HEK293 (cell line): ENCODE measurements at regions not wholly inside any gene's neighbourhood (a gene's known extent, or its start where the extent isn't known, plus 50 kb on each side); places are given as distances from the start of the nearest gene placed in this dataset.
"Not testable (repeated sequence)": the region's sequence is repeated elsewhere in the genome, so short reads cannot be mapped to it uniquely, and the experiment has no call there.

Experiments
- CTCF ChIA-PET: fragments of 350-600 bp; formaldehyde crosslinking; extraction: SDS; loops from one replicate; lab custom pipeline; 2021; ENCODE audit warnings: antibody characterized with exemption; lab: Yijun Ruan, JAX
- POLR2A ChIA-PET: fragments of 300-600 bp; formaldehyde crosslinking; extraction: SDS; loops from one replicate; lab custom pipeline; 2020; ENCODE audit warnings: antibody characterized with exemption, inconsistent platforms; lab: Yijun Ruan, JAX
- H3K27ac ChIP-seq: fragments of 200-500 bp; sonication (Bioruptor generic); 2 replicates; pipeline ENCODE4 v1.5.1; 2014; ENCODE audit warnings: low read depth, low read length, control low read depth, inconsistent platforms; ENCODE audit errors: extremely low read depth
- H3K36me3 ChIP-seq, 2 experiments: fragments of 200-500 bp in 1 of 2; sonication (Bioruptor generic) in 1 of 2; 1 replicate in 1 of 2; 2 replicates in 1 of 2; pipeline ENCODE4 v1.5.1; 2014 to 2017; ENCODE audit warnings: inconsistent platforms in 2 of 2, low read length in 2 of 2; ENCODE audit not compliant: control insufficient read depth in 2 of 2, insufficient read depth in 1 of 2
- H3K4me1 ChIP-seq: fragments of 200-500 bp; sonication (Bioruptor generic); 2 replicates; pipeline ENCODE4 v1.5.1; 2014; ENCODE audit warnings: mild to moderate bottlenecking, low read length, inconsistent platforms; ENCODE audit not compliant: control insufficient read depth, insufficient read depth
- H3K4me3 ChIP-seq: 2 replicates; pipeline ENCODE4 v1.5.1; 2011; ENCODE audit warnings: low read depth, mild to moderate bottlenecking, control low read depth, low read length, moderate library complexity
- H3K9me3 ChIP-seq: fragments of 200-500 bp; sonication (Bioruptor generic); 2 replicates; pipeline ENCODE4 v1.5.1; 2014; ENCODE audit warnings: low read depth, low read length, inconsistent platforms; ENCODE audit not compliant: control insufficient read depth, insufficient read depth
- INSM2 ChIP-seq: fragments of 450-650 bp; formaldehyde crosslinking; IDR thresholded peaks from 2 replicates; pipeline ENCODE4 v1.5.1; 2016; ENCODE audit warnings: missing biosample characterization, missing genetic modification characterization
- KLF1 ChIP-seq: fragments of 450-650 bp; formaldehyde crosslinking; IDR thresholded peaks from 2 replicates; pipeline ENCODE4 v1.5.1; 2016; ENCODE audit warnings: missing biosample characterization, missing genetic modification characterization
- PATZ1 ChIP-seq: fragments of 450-650 bp; formaldehyde crosslinking; IDR thresholded peaks from 2 replicates; pipeline ENCODE4 v1.5.1; 2016; ENCODE audit warnings: missing biosample characterization, missing genetic modification characterization
- PBX3 ChIP-seq: sonication (generic); formaldehyde crosslinking; IDR thresholded peaks from 2 replicates; pipeline ENCODE4 v1.8.1; 2022; ENCODE audit warnings: mild to moderate bottlenecking, moderate library complexity, missing genetic modification reagents
- SP7 ChIP-seq: fragments of 450-650 bp; formaldehyde crosslinking; IDR thresholded peaks from 2 replicates; pipeline ENCODE4 v1.5.1; 2016; ENCODE audit warnings: missing biosample characterization, missing genetic modification characterization
- ZFP69B ChIP-seq: fragments of 450-650 bp; formaldehyde crosslinking; IDR thresholded peaks from 2 replicates; pipeline ENCODE4 v1.5.1; 2016; ENCODE audit warnings: missing biosample characterization, missing genetic modification characterization
- ZNF133 ChIP-seq: fragments of 450-650 bp; formaldehyde crosslinking; IDR thresholded peaks from 2 replicates; pipeline ENCODE4 v1.5.1; 2016; ENCODE audit warnings: missing biosample characterization, missing genetic modification characterization
- ZNF138 ChIP-seq: fragments of 450-650 bp; formaldehyde crosslinking; IDR thresholded peaks from 2 replicates; pipeline ENCODE4 v1.5.1; 2016; ENCODE audit warnings: missing biosample characterization, missing genetic modification characterization, borderline replicate concordance
- ZNF335 ChIP-seq: fragments of 450-650 bp; formaldehyde crosslinking; conservative IDR thresholded peaks from 2 replicates; pipeline ENCODE4 v1.5.1; 2016; ENCODE audit warnings: missing biosample characterization, missing genetic modification characterization
- ZNF426 ChIP-seq: fragments of 450-650 bp; formaldehyde crosslinking; IDR thresholded peaks from 2 replicates; pipeline ENCODE4 v1.5.1; 2017; ENCODE audit warnings: missing biosample characterization, missing genetic modification characterization, mild to moderate bottlenecking, inconsistent platforms, moderate library complexity
- ZNF449 ChIP-seq: fragments of 450-650 bp; formaldehyde crosslinking; IDR thresholded peaks from 2 replicates; pipeline ENCODE4 v1.5.1; 2017; ENCODE audit warnings: missing biosample characterization, mild to moderate bottlenecking, missing genetic modification characterization, moderate library complexity
- ZNF518A ChIP-seq: fragments of 450-650 bp; formaldehyde crosslinking; conservative IDR thresholded peaks from 2 replicates; pipeline ENCODE4 v1.5.1; 2016; ENCODE audit warnings: low read depth, missing biosample characterization, missing genetic modification characterization
- ZNF560 ChIP-seq: fragments of 450-650 bp; formaldehyde crosslinking; IDR thresholded peaks from 2 replicates; pipeline ENCODE4 v1.5.1; 2017; ENCODE audit warnings: missing biosample characterization, missing genetic modification characterization, borderline replicate concordance
- ZNF692 ChIP-seq: fragments of 450-650 bp; formaldehyde crosslinking; IDR thresholded peaks from 2 replicates; pipeline ENCODE4 v1.5.1; 2016; ENCODE audit warnings: missing biosample characterization, missing genetic modification characterization
- ZNF791 ChIP-seq: fragments of 450-650 bp; formaldehyde crosslinking; IDR thresholded peaks from 2 replicates; pipeline ENCODE4 v1.5.1; 2016; ENCODE audit warnings: missing biosample characterization, missing genetic modification characterization
- ZNF792 ChIP-seq: fragments of 450-650 bp; formaldehyde crosslinking; IDR thresholded peaks from 2 replicates; pipeline ENCODE4 v1.5.1; 2016; ENCODE audit warnings: missing biosample characterization, missing genetic modification characterization
- ZSCAN30 ChIP-seq: fragments of 450-650 bp; IDR thresholded peaks from 2 replicates; pipeline ENCODE4 v1.5.1; 2018; ENCODE audit warnings: missing biosample characterization, mild to moderate bottlenecking, missing genetic modification characterization, moderate library complexity
- ZXDB ChIP-seq: fragments of 450-650 bp; formaldehyde crosslinking; IDR thresholded peaks from 2 replicates; pipeline ENCODE4 v1.5.1; 2016; ENCODE audit warnings: missing biosample characterization, missing genetic modification characterization

- 0 out of 2 replicates have a peak, but pooled peaks have one; percentile 15 for TF ChIP-seq SP7 (tag by site-specific recombination)
- H3K9me3 ChIP-seq, H3K27ac ChIP-seq, H3K4me3 ChIP-seq, H3K36me3 ChIP-seq, H3K4me1 ChIP-seq, CTCF ChIA-PET, POLR2A ChIA-PET: not testable (repeated sequence)
Observed at GRCh38 chr15:84094720-84095119, 140.9 kb upstream of the GOLGA6L4 start.

- peak; percentile 34; the same call in 1 of the 2 replicates for TF ChIP-seq KLF1 (tag by site-specific recombination)
- POLR2A ChIA-PET, H3K4me1 ChIP-seq, H3K9me3 ChIP-seq, H3K36me3 ChIP-seq, CTCF ChIA-PET, H3K4me3 ChIP-seq, H3K27ac ChIP-seq: not testable (repeated sequence)
Observed at GRCh38 chr15:84097053-84097452, 138.5 kb upstream of the GOLGA6L4 start.

GRCh38 chr15:84098604-84099003 lies 137.0 kb upstream of the GOLGA6L4 start:
- H3K4me3 ChIP-seq, result no peak overlapping the region
- H3K4me1 ChIP-seq, result peaks cover 7% of the 10 kb centered on the region
- ChIA-PET POLR2A (no interaction called here), CTCF (interaction anchor here (0.7 to 1.2 kb wide), 2 partner anchors 14 to 654 kb away, joined by 3 read pairs; no protein-coding TSS in a partner anchor)
- no peaks in the 10 kb centered on the region for H3K36me3 ChIP-seq
- H3K27ac ChIP-seq, result no peak overlapping the region
- H3K9me3 ChIP-seq, result no peaks in the 10 kb centered on the region
- no peak for TF ChIP-seq ZNF449 (tag by site-specific recombination)
- TF ChIP-seq ZNF133 (tag by site-specific recombination), result no peak
- no peak for TF ChIP-seq ZNF426 (tag by site-specific recombination)
- TF ChIP-seq ZNF792, result no peak
- no peak for TF ChIP-seq ZFP69B (tag by site-specific recombination)
- TF ChIP-seq ZNF692 (tag by site-specific recombination), result no peak
- TF ChIP-seq ZXDB, result no peak
- TF ChIP-seq INSM2 (tag by site-specific recombination), result no peak
- no peak for TF ChIP-seq ZNF518A
- TF ChIP-seq ZNF335 (tag by site-specific recombination), result no peak
- TF ChIP-seq ZNF791, result no peak
- no peak for TF ChIP-seq ZNF138 (tag by site-specific recombination)
- TF ChIP-seq PBX3 (CRISPR knock-in tag), result no peak
- no peak for TF ChIP-seq PATZ1 (tag by site-specific recombination)
- no peak for TF ChIP-seq ZNF560 (tag by site-specific recombination)
- no peak for TF ChIP-seq ZSCAN30 (tag by site-specific recombination)
